IPS DF 4.7 (cell line): ENCODE measurements at regions not wholly inside any gene's neighbourhood (a gene's known extent, or its start where the extent isn't known, plus 50 kb on each side); places are given as distances from the start of the nearest gene placed in this dataset.

ENCODE experiments used
- DNase-seq: peaks from one replicate; pipeline ENCODE4 v3.0.0-alpha.2; 2013; ENCODE audit warnings: low spot score; ENCODE audit errors: extremely low read depth

GRCh38 chr12:97923546-97923945, 460.9 kb downstream of the RMST start:
- no peak for DNase-seq

- no peak for DNase-seq
Measured at GRCh38 chr12:97924122-97924521, 461.5 kb downstream of the RMST start.

GRCh38 chr12:97927977-97928376, 465.4 kb downstream of the RMST start:
- DNase-seq, result no peak

- DNase-seq, result no peak
Measured at GRCh38 chr12:97936165-97936564, 473.6 kb downstream of the RMST start.

- no peak for DNase-seq
Measured at GRCh38 chr12:97938031-97938430, 475.4 kb downstream of the RMST start.

- DNase-seq, result no peak
Measured at GRCh38 chr12:97939156-97939555, 476.6 kb downstream of the RMST start.

- DNase-seq, result no peak
Measured at GRCh38 chr12:97940105-97940504, 477.5 kb downstream of the RMST start.

- DNase-seq, result peak; percentile 30
Measured at GRCh38 chr12:97940629-97941028, 478.0 kb downstream of the RMST start.

- no peak for DNase-seq
Measured at GRCh38 chr12:97941686-97942354, 479.2 kb downstream of the RMST start.

GRCh38 chr12:97943359-97943758, 480.8 kb downstream of the RMST start:
- DNase-seq, result no peak

- no peak for DNase-seq
Measured at GRCh38 chr12:97944576-97944975, 482.0 kb downstream of the RMST start.

GRCh38 chr12:97946701-97947100, 484.1 kb downstream of the RMST start:
- DNase-seq, result no peak

GRCh38 chr12:97948591-97948990, 486.0 kb downstream of the RMST start:
- no peak for DNase-seq

- DNase-seq, result no peak
Measured at GRCh38 chr12:97951239-97951638, 488.6 kb downstream of the RMST start.

- DNase-seq, result no peak
Measured at GRCh38 chr12:97951717-97952116, 489.1 kb downstream of the RMST start.

- DNase-seq, result no peak
Measured at GRCh38 chr12:97957109-97957508, 494.5 kb downstream of the RMST start.

GRCh38 chr12:97960225-97960624, 497.6 kb downstream of the RMST start:
- DNase-seq, result no peak

- peak; percentile 56 for DNase-seq
Measured at GRCh38 chr12:97960741-97961608, 498.4 kb downstream of the RMST start.

GRCh38 chr12:97967831-97968230, 505.2 kb downstream of the RMST start:
- DNase-seq, result no peak

- no peak for DNase-seq
Measured at GRCh38 chr12:97968641-97969197, 506.1 kb downstream of the RMST start.

- no peak for DNase-seq
Measured at GRCh38 chr12:97977870-97978405, 515.3 kb downstream of the RMST start.

- no peak for DNase-seq
Measured at GRCh38 chr12:97982684-97983083, 520.1 kb downstream of the RMST start.
